Right cardiac atrium (tissue), 5 donors: ENCODE measurements at regions not wholly inside any gene's neighbourhood (a gene's known extent, or its start where the extent isn't known, plus 50 kb on each side); places are given as distances from the start of the nearest gene placed in this dataset.
A peak's percentile ranks its signal among the peaks of the same experiment; 100 is the strongest.

Experiments used
- ATAC-seq, 2 donors: fragments of 200-7000 bp; cut with Tn5 transposase; one replicate each; pipeline versions ENCODE4 v1.8.0 to v1.9.1; 2020; ENCODE audit warnings: moderate library complexity in 2 of 2, mild to moderate bottlenecking in 1 of 2
- DNase-seq, 3 donors: peaks; one replicate each; pipeline ENCODE4 v3.0.0-alpha.2; 2020
- H3K27ac ChIP-seq: one replicate; pipeline ENCODE4 v1.5.1; 2013; ENCODE audit warnings: mild to moderate bottlenecking, low read length, control low read depth, moderate library complexity
- H3K27me3 ChIP-seq: one replicate; pipeline ENCODE4 v1.6.1; 2013; ENCODE audit not compliant: control insufficient read depth, insufficient read depth
- H3K4me1 ChIP-seq: one replicate; pipeline ENCODE4 v1.6.1; 2013; ENCODE audit warnings: low read length; ENCODE audit not compliant: control insufficient read depth, insufficient read depth
- H3K4me3 ChIP-seq: one replicate; pipeline ENCODE4 v1.5.1; 2013; ENCODE audit warnings: low read length, control low read depth
- H3K9me3 ChIP-seq: one replicate; pipeline ENCODE4 v1.6.1; 2013; ENCODE audit warnings: low read length; ENCODE audit not compliant: control insufficient read depth
- WGBS: extraction: QIAGEN DNeasy Blood & Tissue Kit; methylation state at CpG from one replicate; pipeline ENCODE4 v1.1.7; 2013; 5-methylcytosine and 5-hydroxymethylcytosine counted together
- intact Hi-C, 4 donors: fragments of 100-400 bp; cut with DNase I; formaldehyde crosslinking; loops; one replicate each; pipeline versions ENCODE4 v1.11.0 to v1.14.0; 2022 to 2023
- donor health status: healthy with polysubstance abuse.
- donor health status: DM: no; HTN: yes; CAD: no.
- donor health status: DM: no; HTN: no; CAD: no.
- donor health status: DM: no; HTN: yes; CAD: no; lungs with severe emphysema.
- donor health status: DM: yes; HTN: yes; CAD: no.

DNA sequence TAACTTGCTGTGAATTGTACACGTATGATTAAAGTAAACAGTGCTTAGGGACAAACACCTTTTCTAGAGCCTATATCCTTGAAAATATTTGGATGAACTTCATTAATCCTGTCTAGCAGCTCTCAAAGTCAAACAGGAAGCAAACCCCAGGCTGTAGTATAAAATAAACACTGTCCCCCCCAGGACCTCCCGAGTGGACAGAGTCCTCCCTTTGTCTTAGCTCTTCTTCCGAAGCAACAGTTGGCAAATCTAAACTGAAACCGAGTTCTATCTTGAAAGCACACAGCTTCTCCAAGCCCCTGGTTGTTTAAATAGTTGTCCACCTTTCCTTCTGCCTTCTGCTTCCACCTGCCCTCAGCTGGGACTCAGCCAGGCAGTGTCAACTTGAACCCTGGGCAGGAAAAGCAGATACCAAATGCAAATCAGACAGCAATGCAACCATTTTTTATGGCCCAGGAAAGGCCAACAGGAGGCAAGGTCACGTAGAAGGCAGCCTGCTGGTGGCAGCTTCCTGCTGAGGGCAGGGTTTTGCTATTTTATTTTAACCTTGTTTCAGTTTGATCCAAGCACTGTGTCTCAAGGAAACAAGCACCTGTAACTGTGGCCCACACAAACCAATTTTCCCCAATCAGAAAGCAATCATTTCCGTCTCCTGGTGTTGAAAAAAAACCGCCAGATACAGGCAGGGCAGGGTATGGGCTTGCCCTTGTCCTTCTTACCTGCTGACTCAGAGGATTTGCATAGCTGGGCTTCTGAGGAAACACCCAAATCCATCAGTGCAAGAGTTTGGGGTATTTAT lies 110.3 kb upstream of the KIT start:
- H3K27ac ChIP-seq = no peak overlapping the region
- 59% methylated on average over 7 of the region's 7 CpGs for WGBS
- DNase-seq (no peak), ATAC-seq (no peak)
- no peaks in the 10 kb centered on the region for H3K4me1 ChIP-seq
- no peak overlapping the region for H3K4me3 ChIP-seq
- no peaks in the 10 kb centered on the region for H3K9me3 ChIP-seq
- intact Hi-C loops = no loop called here
- no peaks in the 10 kb centered on the region for H3K27me3 ChIP-seq

DNA sequence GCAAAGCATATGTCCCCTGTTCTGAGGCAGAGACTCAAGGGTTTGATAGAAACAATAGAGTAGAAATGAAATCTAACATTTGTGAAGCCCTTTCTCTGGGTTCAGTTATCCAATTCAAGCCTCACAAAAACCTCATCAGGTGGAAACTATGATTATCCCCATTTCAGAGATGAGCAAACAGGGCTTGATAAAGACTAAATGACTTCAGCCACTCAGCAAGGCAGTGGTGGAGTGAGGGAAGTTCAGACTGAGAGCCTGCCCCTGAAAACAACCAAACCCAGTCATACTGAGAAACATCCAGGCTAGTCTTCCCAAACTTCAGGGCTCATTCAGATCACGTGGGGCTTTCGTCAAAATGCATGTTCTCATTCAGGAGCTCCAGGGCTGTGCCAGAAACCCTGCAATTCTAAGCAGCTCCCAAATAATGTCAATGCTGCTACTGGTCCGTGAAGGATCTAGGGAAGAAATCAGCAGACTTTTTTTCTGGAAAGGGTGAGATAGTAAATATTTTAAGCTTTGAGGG lies 109.6 kb upstream of the KIT start:
- DNase-seq (no peak), ATAC-seq (no peak)
- intact Hi-C loops = no loop called here
- H3K4me1 ChIP-seq = no peaks in the 10 kb centered on the region
- H3K27ac ChIP-seq = no peak overlapping the region
- no peaks in the 10 kb centered on the region for H3K9me3 ChIP-seq
- 75% methylated on average over 3 of the region's 3 CpGs for WGBS
- H3K27me3 ChIP-seq = no peaks in the 10 kb centered on the region
- H3K4me3 ChIP-seq = no peak overlapping the region

DNA sequence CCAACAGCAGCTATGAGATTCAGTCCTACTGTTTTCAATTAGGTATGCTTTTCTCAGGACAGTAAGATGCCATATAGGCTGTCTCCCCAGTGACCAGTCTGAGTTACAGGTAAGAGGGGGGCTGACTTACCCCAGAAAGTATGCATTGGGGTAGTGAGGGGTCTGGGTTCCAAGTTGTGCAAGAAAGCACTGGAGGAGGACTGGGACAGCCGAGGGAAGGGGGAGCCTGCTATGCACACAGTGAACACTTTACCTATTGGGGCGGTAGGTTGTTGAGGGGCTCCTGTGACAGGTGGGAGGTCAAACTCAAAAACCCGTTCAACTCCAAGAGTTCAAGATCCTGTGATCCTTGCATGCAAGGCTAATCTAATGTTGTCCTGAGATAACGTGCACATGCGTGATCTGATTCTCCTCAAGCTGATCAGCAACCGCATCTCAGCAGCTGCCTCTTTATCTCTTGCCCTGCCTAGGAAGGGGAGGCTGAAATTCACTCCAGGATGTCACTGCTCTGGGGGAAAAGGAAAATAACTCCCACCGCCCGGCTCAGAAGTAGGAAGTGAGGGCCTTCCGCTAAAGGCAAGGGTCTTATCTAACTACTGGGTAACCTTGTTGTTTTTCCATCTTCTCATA lies 108.8 kb upstream of the KIT start:
- Histone ChIP-seq H3K27me3 (no peaks in the 10 kb centered on the region), H3K4me3 (no peak overlapping the region), H3K4me1 (no peaks in the 10 kb centered on the region), H3K27ac (no peak overlapping the region), H3K9me3 (no peaks in the 10 kb centered on the region)
- DNase-seq (no peak), ATAC-seq (peak in 1 of 2 donors; percentile 40)
- intact Hi-C loops = no loop called here
- WGBS = 56% methylated on average over 9 of the region's 9 CpGs

DNA sequence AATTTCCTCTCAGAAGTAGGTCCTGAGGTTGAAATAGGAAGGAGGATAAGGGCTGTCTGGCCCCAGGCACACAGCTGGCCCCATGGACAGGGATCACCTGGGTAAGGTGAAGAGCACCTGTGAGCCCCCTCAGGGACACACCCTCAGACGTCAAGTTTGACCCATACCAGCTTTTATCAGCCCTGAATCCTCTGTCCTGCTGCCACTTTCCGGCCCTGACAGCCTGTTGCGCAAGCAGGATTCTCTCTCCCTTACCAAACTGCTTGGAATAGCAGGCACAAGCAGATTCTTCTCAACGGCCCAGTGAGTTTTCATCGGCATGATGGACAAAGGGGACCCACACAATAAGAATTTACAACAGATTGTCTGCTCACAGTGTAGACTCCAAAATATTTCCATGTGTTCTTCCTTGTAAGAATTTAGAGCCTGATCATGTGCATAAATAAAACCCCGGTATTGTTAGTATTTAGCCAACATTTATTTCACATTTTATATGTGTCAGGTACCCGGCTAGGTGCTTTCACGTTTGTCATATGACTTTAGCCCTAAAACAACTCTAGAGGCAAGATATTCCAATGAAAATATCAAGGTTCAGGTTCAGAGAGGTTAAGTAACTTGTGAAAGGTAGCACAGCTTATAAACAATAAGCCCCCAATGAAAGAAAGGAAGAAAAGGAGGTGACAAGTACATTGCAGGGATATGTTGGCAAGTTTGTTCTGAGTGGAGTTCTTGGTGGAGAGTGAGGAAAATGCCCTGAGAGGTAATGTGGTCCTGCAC lies 107.2 kb upstream of the KIT start:
- WGBS = 45% methylated on average over 8 of the region's 8 CpGs
- H3K4me3 ChIP-seq = no peak overlapping the region
- ATAC-seq (peak; percentile 51 to 55), DNase-seq (no peak)
- no peak overlapping the region for H3K27ac ChIP-seq
- intact Hi-C loops = no loop called here
- H3K27me3 ChIP-seq = no peaks in the 10 kb centered on the region
- no peaks in the 10 kb centered on the region for H3K9me3 ChIP-seq
- H3K4me1 ChIP-seq = no peaks in the 10 kb centered on the region

DNA sequence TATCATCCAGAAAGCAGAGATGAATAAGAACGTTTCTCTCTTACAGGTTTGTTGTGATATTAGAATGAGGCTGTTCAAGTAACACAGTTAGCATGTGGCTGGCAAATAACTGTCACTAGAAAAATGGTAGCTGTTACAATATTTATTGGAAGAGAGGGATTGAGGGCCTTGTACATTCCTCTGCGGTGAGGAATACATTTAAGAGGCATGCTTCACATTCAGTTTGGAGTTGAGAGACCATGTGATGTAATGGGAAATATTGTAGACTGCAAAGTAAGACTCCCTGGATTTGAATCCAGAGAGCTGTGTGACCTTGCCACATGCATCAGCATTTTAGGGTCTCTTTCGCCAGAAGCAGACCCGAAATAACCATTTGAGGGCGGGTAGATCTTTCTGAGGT lies 104.8 kb upstream of the KIT start:
- no peaks in the 10 kb centered on the region for H3K9me3 ChIP-seq
- H3K4me1 ChIP-seq = no peaks in the 10 kb centered on the region
- intact Hi-C loops = no loop called here
- WGBS = 87% methylated on average over 5 of the region's 5 CpGs
- no peaks in the 10 kb centered on the region for H3K27me3 ChIP-seq
- no peak for DNase-seq
- no peak overlapping the region for H3K4me3 ChIP-seq
- ATAC-seq = no peak
- no peak overlapping the region for H3K27ac ChIP-seq

DNA sequence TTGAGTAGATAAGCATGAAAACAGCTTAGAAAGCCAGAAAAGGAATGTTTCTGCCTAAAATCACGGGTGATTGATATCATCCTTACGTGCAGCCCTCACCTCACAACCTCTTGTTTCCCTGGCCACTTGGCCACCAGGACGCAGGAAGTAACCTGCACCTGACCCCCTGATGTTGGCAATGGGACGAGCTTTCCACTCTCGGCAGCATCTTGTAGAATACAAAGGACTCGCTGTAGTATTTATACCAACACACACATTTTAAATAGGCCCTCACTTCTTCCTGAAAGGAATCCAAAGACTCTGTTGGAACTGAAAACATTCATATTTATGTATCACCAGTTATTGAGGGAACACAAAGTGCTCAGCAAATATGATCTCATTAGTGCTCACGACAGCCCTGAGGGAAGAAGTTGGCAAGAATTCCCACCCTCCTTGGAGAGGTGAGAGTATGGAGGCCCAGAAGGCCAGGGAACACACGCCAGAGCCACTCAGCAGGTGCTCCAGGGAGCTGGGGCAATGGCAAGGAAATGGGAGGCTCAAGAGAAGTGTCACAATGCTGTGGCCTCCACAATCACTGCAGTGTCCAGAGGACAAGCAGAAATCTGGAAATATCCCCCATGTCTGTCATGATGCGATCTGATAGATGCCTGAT lies 103.3 kb upstream of the KIT start:
- no peaks in the 10 kb centered on the region for H3K4me1 ChIP-seq
- no peak for ATAC-seq
- no peaks in the 10 kb centered on the region for H3K27me3 ChIP-seq
- H3K27ac ChIP-seq = no peak overlapping the region
- WGBS = 75% methylated on average over 9 of the region's 9 CpGs
- no peak overlapping the region for H3K4me3 ChIP-seq
- no peak for DNase-seq
- intact Hi-C loops = no loop called here
- H3K9me3 ChIP-seq = no peaks in the 10 kb centered on the region

DNA sequence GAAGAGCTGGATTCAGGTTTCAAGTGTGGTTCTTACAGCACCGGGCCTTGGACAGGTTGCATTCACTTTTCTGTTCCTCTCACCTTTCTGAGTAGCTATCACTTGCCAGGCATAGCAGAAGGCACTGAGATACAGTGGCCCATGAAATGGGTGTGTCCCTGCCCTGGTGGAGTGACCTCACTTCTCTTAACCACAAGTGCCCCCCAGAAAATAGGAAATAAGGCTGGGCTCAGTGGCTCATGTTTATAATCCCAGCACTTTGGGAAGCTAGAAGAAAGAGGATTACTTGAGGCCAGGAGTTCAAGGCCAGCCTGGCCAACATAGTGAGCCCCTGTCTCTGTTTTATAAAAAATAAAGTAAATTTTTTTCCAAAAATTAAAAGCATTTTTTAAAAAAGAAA lies 101.7 kb upstream of the KIT start:
- no peaks in the 10 kb centered on the region for H3K4me1 ChIP-seq
- no peak overlapping the region for H3K4me3 ChIP-seq
- ATAC-seq (no peak), DNase-seq (no peak)
- H3K27me3 ChIP-seq = no peaks in the 10 kb centered on the region
- no peaks in the 10 kb centered on the region for H3K9me3 ChIP-seq
- intact Hi-C loops = no loop called here
- H3K27ac ChIP-seq = no peak overlapping the region
- WGBS = 89% methylated on average over 1 of the region's 1 CpG

DNA sequence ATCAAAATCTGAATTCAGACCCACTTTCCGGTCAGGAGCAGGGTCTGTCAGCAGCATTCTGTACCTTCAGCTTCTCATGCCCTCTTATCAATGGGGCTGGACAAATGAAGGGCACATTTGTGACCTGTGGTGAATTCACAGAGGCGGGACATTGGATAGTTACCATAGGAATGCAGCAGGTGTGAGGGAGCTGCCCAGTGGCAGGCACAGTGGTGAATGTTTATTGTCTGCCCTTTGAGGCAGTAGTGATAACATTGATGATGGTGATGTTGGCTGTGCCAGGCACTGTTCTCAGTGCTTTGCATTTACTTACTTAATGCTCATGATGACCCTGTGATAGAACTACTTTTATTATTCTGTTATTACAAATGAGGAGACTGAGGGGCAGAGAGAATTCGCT lies 101.2 kb upstream of the KIT start:
- intact Hi-C loops = no loop called here
- Histone ChIP-seq H3K9me3 (no peaks in the 10 kb centered on the region), H3K4me1 (no peaks in the 10 kb centered on the region), H3K4me3 (no peak overlapping the region), H3K27me3 (no peaks in the 10 kb centered on the region), H3K27ac (no peak overlapping the region)
- ATAC-seq = no peak
- WGBS = 81% methylated on average over 3 of the region's 3 CpGs
- DNase-seq = no peak

DNA sequence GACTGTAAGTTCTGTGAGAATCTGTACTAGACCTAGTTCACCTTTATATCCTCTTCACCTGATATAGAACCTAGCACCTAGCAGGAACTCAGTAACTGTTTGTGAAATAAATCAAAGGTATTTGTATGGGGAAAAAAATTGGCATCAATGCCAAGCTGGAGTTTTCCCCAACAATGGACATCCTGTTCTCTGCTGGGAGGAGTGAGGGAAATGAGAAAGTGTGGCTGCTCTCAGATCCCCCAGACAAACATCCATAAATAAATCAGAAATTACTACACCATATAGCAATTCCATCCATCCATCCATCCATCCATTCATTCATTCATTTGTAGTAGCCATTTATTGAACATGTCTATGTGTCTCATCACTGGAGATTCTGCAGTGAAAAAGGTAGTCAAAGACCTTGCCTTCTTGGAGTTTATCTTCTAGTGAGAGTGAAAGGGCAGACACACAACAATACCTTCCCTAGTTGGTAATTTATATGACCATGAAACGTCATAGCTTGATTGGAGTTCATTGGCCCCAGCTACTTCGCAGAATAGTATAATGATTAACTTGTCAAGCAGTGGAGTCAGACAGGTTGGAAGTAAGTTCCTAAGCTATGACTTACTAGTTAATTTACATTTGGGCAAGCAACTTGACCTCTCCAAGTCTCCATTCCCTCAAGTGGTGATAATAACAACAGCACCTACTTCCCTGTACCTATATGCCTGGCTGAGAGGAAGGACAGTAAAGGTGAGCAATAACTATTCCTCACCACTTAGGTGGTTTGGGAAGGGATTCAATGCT lies 98.7 kb upstream of the KIT start:
- DNase-seq (no peak), ATAC-seq (no peak)
- intact Hi-C loops = no loop called here
- Histone ChIP-seq H3K9me3 (no peaks in the 10 kb centered on the region), H3K4me3 (no peak overlapping the region), H3K27ac (no peak overlapping the region), H3K4me1 (no peaks in the 10 kb centered on the region), H3K27me3 (no peaks in the 10 kb centered on the region)
- WGBS = 81% methylated on average over 2 of the region's 2 CpGs

DNA sequence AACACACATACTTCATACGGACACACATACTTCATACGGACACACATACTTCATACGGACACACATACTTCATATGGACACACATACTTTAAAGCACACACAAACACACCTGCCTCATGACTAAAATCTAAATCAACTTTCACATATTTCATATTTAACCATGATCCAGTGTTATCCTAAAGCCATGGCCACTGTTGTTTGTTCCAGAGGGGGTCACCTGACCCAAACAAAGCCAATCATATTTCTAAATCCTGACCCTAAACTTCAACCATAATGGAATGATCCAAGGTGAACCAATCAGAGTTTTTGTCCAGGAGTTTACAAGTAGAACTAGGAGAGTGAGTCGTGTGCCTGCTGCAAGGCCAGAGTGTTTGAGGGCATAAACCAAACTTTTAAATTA lies 97.2 kb upstream of the KIT start:
- intact Hi-C loops = no loop called here
- Histone ChIP-seq H3K27ac (no peak overlapping the region), H3K9me3 (no peaks in the 10 kb centered on the region), H3K27me3 (no peaks in the 10 kb centered on the region), H3K4me3 (no peak overlapping the region), H3K4me1 (peaks cover 1% of the 10 kb centered on the region)
- ATAC-seq = no peak
- WGBS = 81% methylated on average over 4 of the region's 4 CpGs
- DNase-seq = no peak
